Fibroblast of gingiva (primary cell): ENCODE measurements at regions not wholly inside any gene's neighbourhood (a gene's known extent, or its start where the extent isn't known, plus 50 kb on each side); places are given as distances from the start of the nearest gene placed in this dataset.

Source experiments
- DNase-seq: peaks from one replicate; pipeline ENCODE4 v3.0.0-alpha.2; 2011; ENCODE audit warnings: low read depth

DNA sequence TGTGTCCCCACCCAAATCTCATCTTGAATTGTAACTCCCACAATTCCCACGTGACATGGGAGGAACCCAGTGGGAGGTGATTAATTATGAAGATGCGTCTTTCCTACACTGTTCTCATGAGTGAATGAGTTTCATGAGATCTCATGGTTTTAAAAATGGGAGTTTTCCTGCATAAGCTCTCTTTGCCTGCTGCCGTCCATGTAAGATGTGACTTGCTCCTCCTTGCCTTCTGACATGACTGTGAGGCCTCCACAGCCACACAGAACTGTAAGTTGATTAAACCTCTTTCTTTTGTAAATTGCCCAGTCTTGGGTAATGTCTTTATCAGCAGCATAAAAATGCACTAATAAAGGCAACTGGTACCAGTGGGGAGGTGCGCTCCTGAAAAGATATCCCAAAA is 67.7 kb upstream of the DRGX start:
- DNase-seq: no peak

DNA sequence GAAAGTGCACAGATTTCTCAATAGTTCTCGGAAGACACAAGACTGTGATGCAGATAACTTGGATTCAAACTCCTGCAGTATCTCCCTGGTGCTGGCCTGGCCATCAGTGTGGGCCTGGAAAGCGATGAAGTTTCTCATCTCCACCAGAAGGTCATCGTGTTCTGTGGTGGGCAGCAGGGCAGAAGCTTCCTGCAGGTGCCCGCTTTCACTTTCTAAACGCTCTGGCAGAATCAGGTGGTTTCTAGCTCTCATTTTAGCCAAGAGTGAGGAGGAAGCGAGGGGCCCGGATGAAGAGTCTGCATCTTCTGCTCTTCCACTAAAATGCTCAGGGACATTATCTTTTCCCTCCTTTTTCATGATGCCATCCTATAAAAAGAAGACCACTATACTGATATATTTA is 63.0 kb upstream of the DRGX start:
- peak; percentile 3 for DNase-seq

DNA sequence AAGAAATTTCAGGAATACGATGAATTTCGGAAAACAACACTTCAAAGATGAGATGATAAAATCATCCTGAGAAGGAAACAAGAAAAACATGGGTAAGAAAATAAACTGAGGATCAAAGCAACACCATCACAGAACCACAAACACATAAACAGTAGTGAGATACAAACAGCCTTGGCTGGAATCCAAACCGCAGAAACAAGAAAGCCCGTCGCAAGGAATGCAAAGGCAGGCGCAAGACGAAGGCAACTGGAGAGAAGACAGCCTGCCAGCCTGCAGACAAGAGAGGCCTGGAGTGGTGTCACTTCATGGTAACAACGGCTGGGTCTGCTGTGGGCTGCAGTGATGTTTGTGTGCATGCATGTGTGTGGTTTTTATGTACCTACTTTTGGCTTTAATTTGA is 61.8 kb upstream of the DRGX start:
- peak; percentile 6 for DNase-seq

GRCh38 chr10:49448924-49449323 is 53.0 kb upstream of the DRGX start:
- DNase-seq: no peak

DNA sequence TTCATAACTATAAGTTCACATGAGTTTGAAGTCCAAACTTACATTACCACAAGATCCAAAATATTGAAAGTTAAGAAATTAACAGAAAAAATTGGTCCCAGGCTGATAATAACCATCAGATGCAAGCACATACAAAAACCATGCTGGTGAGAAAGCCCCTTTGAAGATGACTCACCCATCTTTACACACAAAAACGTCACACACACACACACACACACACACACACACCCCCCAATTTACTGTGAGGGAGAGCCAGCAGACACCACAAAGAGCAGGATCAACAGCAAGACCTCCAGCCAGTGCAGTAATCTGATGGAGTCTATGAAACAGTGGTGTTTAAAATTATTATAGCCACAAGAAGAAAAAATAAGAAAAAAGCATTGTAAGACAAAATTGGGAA is 50.1 kb upstream of the DRGX start:
- DNase-seq: peak; percentile 7
